HG03097 (cell line): ENCODE measurements at regions not wholly inside any gene's neighbourhood (a gene's known extent, or its start where the extent isn't known, plus 50 kb on each side); places are given as distances from the start of the nearest gene placed in this dataset.

Experiments used
- ATAC-seq: cut with Tn5 transposase; IDR thresholded peaks from one replicate; pipeline ENCODE4 v1.9.1; 2021; ENCODE audit not compliant: unreplicated experiment, low FRiP score

GRCh38 chr4:81898862-81899504 is 427.3 kb upstream of the RASGEF1B start:
- ATAC-seq: no peak

- ATAC-seq: no peak
Observed at GRCh38 chr4:81896936-81897335, 425.2 kb upstream of the RASGEF1B start.

GRCh38 chr4:81891005-81891996 is 419.6 kb upstream of the RASGEF1B start:
- no peak for ATAC-seq

- no peak for ATAC-seq
Observed at GRCh38 chr4:81884986-81885385, 413.3 kb upstream of the RASGEF1B start.

DNA sequence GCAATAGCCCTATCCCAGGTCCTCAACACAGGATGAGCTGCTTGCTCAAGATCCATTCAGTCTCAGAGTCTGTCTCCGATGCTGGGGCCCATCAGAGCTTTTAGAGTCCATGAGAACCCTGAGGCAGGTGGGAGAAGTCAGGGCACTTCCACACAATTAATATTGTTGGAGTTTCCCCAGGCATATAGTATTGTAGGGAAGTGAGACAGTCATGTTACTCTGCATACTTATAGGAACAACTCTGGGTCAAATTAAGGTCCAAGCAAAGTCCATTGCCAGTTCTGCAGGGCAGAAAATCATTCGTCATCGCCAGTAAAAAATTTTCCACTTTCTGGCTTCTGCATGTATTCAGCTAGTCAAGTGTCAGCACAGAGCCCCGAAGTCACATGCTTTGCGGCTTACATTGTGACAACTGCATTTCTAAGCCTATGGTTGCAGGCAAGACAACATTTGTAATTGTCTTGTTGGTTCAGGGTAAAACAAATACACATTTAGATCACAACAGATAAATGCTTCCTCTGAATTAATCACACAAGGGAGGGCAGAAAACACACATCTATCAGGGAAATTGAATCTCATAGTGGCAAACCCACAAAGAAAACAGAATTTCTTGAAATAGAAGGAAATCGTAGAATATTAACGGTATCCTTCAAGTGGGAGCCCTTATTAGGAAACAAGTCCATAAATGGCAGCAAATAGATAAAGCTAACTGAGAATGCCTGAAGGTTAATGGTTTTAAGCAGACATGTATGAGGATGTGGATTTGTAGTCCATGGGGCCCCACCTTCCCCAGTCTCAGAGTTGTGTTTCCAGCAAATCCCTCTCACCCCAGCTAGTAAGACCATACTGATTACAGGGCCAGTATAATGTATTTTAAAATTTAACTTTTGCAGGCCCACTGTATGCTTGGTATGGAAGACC is 412.1 kb upstream of the RASGEF1B start:
- no peak for ATAC-seq

- ATAC-seq: no peak
Observed at GRCh38 chr4:81883004-81883403, 411.3 kb upstream of the RASGEF1B start.

DNA sequence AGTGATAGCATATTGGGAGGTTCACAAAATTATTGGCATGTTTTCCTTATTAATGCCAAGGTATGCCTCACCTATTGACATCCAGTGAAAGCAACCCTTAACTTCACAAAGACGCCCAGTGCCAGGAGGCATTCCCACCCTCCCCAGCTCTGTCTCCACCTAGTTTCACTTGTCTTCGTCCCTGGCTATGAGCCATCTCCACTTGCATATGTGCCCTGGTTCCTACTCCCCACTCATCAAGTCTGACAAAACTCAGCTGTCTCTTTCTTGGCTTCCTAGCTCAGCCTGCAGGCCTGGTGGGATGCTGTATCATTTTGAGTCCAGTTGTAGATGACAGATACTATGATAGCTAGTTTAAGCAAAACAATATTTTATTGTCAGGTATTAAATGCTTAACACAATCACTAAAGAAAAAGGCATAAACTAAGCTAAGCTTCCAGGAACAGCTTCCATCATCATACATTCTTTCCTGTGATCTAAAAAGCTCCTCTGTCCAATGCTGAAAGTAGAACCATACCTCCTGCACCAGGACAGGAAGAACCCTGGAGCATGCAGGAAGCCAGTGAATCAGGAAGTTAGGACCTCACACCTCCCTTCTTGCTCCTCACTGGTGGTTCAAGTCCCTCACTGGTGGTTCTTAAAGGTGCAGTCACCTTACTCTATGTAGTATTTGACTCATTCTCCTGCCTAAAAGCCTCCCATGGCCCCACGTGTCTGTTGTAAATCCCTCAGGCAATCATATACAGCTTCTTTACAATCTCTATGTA is 410.3 kb upstream of the RASGEF1B start:
- no peak for ATAC-seq

- no peak for ATAC-seq
Observed at GRCh38 chr4:81876106-81876505, 404.4 kb upstream of the RASGEF1B start.

DNA sequence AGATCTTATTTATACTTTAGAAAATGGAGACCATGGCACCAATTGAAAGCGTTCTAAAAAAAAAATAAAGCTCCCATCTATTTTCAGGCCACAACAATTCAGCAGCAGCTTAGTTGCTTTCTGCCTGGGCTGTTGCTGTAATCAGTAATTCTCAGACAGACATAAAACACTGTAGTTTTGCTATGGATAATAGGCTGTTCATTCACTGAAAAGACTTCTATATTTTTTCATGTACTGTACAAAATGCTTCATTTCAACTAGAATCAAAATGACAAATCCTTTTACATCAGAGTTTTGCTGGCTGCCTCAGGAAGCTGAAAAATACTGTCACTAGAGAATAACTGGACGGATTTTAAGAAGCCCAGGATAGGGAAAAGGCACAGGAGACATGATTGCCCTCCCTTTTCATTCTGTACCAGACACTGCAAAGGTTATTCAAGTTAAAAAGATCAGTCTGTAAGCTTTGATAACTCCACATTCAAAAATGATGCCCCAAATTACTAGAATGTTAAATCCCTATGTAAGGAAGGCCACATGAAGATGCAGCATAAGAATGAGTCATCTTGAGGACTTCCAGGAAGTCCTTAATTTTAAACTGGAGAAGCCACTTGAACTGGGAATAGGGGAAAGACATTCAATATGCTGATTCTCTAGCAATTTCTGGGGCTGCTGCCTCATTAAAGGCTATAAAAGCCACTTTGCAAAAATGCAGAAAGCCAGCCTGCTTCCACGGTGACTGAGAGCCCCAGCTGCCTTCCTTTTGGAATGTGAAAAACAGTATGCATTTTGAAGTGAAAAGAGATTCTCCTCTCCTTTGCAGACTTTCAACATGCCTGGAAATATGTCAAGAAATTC is 403.2 kb upstream of the RASGEF1B start:
- no peak for ATAC-seq

DNA sequence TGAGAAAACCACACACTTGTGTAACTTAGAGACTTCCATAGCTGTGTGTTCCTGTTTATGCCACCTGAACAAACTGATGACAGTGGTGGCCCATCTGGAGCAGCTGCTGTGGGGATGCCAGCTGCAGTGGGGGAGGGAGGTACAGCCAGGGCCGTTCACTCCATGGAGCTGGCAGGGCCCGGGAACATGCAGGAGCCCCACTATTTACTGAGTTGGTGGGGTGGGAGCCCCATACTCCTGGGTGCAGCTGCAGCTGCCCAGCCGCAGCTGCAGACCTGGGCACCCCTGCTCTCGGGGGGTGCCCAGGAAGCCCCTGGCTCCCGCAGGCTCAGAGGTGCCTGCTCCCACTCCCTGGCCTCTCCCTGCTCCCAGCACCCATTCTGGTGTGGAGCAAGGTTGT is 398.6 kb upstream of the RASGEF1B start:
- no peak for ATAC-seq

- no peak for ATAC-seq
Observed at GRCh38 chr4:81860111-81860510, 388.4 kb upstream of the RASGEF1B start.

GRCh38 chr4:81854406-81854805 is 382.7 kb upstream of the RASGEF1B start:
- ATAC-seq: no peak

DNA sequence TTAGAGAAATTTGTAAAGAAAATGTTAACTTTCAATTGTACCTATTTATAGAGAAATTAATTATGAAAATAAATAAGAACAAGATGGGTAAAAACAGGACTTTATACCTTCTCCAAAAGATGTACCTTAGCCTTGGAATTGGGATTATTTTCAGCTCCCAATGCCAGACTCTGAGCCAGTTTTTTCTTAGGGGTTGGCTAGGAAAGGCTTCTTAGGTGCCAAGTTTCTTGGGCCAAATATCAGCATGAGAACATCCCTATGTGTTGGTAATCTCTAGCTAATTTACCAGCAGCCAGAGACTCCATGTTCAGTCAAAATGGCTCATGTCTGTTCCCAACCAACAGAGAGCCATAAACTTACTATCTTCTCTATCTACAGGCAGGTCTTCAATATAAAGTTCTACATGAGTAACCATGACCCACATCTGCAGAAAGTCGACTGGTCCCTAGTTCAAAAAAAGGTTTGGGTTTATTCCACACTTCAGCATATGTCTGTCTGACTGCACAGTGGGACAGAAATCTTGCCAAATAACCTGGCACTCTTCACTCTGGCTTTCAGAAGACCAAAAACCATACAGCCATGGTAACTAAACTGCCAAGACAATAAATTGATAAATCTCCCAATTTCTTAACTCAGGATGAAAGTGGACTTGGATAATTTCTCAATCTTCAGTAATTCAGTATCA is 380.5 kb upstream of the RASGEF1B start:
- no peak for ATAC-seq

DNA sequence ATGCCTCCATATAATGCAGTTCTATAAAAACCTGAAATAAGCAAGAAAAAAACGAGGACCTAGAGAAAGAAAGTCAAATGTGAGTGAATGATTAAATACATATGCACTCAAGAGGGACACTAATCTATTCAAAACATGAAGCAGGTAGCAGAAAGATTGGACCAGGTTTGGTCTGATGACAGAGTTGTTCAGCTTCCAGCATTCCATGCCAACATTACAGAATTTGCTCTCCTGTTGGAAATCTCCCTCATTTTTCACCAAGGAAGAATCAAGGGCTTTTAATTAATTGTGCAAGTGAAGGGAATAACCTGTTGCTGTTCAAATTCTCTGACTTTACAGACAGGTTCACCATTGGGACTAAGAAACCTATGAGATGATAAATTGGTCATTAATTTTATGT is 379.0 kb upstream of the RASGEF1B start:
- ATAC-seq: no peak

DNA sequence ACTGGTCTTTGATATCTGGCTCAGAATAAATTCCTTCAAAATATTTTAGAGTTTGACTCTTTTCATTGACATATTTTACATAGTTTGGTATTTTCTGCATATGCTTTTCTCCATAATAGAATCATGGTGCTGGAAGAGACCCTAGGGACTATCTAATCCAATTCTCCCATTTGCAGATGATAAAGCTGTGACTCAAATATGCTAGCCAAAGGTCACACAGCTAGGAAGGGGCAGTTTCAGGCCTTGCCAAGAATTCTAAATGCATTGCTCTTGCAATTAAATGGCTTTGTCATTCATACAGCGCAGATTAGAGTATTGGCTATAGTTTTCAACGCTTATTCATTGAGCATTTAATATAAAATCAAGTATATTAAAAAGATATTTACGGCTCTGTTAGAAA is 374.1 kb upstream of the RASGEF1B start:
- ATAC-seq: no peak

GRCh38 chr4:81845273-81845672 is 373.6 kb upstream of the RASGEF1B start:
- no peak for ATAC-seq

- peak; percentile 58 for ATAC-seq
Observed at GRCh38 chr4:81844717-81845116, 373.0 kb upstream of the RASGEF1B start.

- no peak for ATAC-seq
Observed at GRCh38 chr4:81839347-81840042, 367.8 kb upstream of the RASGEF1B start.
